H54 (cell line): ENCODE measurements at regions not wholly inside any gene's neighbourhood (a gene's known extent, or its start where the extent isn't known, plus 50 kb on each side); places are given as distances from the start of the nearest gene placed in this dataset.
"Not testable (repeated sequence)": the region's sequence is repeated elsewhere in the genome, so short reads cannot be mapped to it uniquely, and the experiment has no call there.

Experiments used
- DNase-seq: peaks from one replicate; pipeline ENCODE4 v3.0.0; 2011; ENCODE audit warnings: low spot score, mixed read lengths; ENCODE audit not compliant: insufficient read length
- FAIRE-seq: peaks from 3 replicates; lab custom pipeline; 2011; peaks lifted over from hg19 to GRCh38; lab: Jason Lieb, UNC
- POLR2A ChIP-seq: IDR thresholded peaks from 2 replicates; pipeline ENCODE4 v1.6.1; 2011; ENCODE audit warnings: low read depth, mild to moderate bottlenecking, low read length

DNA sequence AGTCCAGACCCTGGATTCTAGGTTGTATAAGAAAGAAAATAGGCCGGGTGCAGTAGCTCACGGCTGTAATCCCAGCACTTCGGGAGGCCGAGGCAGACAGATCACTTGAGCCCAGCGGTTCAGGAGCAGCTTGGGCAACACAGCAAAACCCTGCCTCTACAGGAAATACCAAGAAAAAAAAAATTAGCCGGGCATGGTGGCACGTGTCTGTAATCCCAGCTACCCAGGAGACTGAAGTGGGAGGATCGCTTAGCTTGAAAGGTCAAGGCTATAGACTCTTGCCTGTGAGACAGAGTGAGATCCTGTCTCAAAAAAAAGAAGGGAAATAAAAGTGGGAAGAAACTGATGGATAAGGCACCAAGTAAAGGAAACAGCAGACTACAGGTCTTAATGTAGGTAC, 287.9 kb upstream of the KLF14 start:
- DNase-seq (no peak), FAIRE-seq (no peak)
- no peak for TF ChIP-seq POLR2A

DNA sequence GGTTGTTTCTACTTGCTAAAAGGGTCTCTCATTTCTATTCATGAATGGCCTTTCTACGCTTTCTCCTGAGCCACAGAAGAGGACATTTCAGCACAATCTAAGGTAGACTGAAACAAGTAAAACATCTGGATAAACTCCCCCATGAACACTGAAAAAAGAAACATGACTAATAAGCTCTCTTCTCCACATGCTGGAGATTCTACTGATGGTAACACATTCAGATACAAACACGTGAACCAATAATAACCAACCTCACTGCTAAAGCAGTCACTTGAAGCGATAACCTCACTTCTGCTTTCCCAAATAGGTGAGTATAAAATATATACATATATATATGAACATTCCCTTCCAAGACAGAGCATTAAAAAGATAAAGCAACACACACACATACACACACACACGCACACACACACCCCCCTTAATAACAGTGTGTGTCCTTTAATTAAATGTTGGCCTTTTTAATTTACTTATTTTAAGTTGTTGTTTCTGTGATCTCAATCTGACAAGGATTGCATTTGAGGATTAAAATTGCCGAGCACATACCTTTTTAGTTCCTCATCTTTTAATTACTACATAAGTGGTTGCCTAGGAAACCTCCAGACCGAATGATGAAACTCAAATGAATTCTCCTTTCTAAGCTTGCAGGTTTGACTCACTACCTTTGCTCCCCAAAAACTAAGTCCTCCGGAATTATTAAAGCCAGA, 292.4 kb upstream of the KLF14 start:
- no peak for DNase-seq

DNA sequence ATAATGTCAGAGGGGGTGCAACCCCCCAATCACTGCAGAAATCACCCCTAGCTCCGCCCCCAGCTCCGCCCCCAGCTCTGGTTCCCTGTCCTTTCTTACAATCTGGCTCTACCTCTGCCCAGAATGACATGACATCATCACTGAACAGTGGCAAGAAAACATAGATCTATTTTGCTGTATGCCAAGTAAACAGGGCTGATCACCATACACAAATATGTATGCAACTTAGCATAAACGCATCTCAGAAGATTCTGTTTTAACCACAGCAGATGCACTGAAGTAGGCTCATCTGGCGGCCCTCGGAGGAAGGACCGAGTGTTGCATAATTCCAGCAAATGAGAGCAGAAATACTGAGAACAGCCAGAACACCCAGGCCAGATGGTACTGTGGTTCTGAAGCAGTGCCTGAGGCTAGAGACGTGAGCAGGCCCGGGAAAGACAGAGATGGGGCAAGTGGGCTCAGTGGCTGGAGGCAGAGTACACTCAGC, 293.3 kb upstream of the KLF14 start:
- TF ChIP-seq POLR2A: no peak
- FAIRE-seq (no peak), DNase-seq (no peak)

More for the DNA sequence above, 292.4 kb upstream of the KLF14 start:
- no peak for TF ChIP-seq POLR2A
- FAIRE-seq: no peak

DNA sequence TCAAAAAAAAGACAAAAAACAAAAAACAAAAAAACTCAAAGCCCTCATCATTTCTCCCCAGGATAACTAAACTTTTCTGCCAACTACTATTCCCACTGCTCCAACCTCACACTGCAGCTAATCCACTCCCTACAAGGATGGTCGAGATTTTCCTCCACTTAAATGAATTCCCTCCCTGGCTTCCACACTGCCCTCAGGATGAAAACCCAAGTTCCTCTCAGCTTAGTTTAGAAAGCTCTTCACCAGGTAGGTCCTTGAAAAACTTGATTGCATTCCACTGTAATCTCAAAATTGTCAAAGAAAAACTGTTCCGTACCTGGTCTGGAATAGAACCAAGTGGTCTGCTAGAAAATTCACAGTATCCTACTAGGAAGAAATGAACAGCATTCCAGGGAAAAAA, 294.3 kb upstream of the KLF14 start:
- no peak for TF ChIP-seq POLR2A
- FAIRE-seq (no peak), DNase-seq (no peak)

DNA sequence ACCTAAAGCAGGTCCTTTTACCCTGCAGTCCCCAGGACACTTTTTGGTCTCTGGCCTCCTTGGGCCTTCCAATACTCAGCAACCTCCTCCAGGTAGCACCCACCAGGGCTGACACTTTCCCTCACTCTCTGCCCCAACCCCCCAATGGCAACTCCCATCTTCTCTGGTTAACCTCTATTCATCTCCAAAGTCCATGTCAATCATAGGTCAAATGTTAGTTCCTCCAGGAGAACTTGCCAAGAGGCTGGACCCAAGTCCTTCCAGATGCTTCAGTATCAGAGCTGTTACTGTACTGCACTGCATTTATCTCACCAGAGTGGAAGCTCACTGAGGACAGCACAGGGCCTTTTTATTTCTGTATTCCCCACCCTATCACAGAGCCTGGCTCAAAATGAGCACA, 295.0 kb upstream of the KLF14 start:
- DNase-seq: no peak
- no peak for TF ChIP-seq POLR2A
- no peak for FAIRE-seq

DNA sequence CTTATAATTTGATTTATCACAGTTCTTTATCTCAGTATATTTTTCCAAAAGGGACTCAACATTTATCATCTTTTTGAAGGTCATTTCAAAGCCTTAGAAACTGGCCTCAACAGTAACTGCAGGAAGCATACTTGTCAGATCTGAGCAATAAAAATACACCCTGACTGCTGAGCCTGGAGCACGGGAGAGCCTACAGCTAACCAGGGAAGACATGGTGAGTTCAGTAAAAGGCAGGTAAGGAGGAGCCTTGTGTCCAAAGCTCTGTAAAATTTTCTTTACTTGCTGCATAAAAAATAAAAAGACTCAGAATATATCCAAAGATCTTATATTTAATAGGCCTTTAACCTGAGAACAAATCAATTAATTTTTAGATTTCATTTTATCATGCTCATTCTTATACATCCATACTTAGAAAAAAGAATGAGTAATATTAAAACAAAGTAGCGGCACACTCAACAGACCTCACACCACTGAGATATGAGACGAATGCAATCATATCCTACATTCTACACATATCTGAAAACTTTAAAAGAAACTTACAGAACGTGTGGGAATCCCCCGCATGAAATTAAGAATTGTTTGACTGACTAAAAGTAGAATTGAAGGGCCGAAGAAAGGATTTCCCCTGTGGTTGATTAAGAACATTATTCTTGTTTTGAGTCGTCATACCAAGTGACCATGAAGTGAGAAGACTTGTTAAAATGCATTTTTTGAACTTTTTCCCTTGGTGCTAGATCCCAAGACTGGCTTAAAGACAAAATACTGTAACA, 296.4 kb upstream of the MKLN1 start:
- no peak for TF ChIP-seq POLR2A
- FAIRE-seq: no peak
- DNase-seq: no peak

DNA sequence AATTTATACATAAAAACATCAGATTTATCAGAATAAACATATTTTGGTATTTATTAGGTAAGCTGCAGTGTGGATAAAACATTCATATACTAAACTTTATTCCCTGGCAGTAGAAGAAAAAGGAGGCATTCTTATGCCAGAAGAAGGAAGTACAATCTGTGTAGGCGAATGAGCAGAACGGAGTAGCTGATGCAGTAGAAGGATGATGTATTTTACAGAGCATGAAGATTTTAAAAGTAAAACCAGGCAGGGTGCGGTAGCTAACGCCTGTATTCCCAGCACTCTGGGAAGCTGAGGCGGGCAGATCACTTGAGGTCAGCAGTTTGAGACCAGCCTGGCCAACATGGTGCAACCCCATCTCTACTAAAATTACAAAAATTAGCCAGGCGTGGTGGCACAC, 294.9 kb upstream of the MKLN1 start:
- no peak for TF ChIP-seq POLR2A
- DNase-seq (no peak), FAIRE-seq (no peak)

DNA sequence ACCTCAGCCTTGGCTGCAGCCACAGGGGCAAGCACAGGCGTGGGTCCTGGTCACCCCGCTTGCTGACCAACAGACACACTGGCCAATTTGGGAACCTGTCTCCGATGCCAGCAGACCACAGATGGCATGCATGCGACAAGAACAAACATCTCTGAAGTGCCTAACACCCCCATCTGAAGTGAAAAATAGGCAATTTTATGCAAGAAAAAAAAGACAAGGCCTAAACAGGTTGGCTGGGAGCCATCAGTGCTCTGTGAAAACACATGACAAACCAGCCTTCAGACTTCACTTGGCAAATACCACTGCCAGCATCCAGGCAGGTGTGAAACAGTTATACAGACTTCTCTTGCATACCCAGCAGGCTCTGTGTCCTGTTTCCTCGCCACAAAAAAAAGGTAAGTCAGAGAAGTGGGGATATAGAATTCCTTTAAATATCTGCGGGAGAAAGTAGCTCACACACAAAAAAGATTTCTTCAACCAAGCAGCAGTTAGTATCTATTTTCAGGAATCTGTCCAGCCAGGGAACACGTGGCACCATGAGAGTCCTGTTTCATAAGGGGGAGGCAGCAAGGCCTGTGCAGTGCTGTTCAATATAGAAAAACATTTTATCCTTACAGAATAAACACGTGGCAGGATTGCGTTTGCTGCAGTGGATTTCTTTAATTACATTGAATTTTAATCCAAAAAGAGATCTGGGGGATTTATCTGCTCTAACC, 293.4 kb upstream of the MKLN1 start:
- DNase-seq (no peak), FAIRE-seq (no peak)
- TF ChIP-seq POLR2A: no peak

DNA sequence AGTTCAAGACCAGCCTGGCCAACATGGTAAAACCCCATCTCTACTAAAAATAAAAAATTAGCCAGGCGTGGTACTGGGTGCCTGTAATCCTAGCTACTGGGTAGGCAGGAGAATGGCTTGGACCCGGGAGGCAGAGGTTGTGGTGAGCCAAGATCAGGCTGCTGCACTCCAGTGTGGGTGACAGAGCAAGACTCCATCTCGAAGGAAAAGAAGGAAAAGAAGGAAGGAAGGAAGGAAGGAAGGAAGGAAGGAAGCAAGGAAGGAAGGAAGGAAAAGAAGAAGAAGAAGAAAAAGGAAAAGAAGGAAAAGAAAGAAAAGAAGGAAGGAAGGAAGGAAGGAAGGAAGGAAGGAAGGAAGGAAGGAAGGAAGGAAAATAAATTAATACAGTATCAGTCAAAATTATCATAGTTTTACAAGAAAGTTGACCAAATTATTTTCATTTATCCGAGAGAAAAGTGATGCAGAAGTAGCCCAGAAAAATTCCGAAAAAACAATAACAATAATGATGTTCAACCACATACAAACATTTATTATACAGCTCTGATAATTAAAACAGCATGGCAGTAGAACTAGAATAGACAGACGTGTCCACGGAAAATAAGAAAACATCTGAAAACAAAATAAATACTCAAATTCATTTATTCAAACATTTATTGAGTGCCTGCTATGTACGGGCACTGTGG, 292.4 kb upstream of the MKLN1 start:
- TF ChIP-seq POLR2A: no peak
- no peak for DNase-seq
- FAIRE-seq: no peak

DNA sequence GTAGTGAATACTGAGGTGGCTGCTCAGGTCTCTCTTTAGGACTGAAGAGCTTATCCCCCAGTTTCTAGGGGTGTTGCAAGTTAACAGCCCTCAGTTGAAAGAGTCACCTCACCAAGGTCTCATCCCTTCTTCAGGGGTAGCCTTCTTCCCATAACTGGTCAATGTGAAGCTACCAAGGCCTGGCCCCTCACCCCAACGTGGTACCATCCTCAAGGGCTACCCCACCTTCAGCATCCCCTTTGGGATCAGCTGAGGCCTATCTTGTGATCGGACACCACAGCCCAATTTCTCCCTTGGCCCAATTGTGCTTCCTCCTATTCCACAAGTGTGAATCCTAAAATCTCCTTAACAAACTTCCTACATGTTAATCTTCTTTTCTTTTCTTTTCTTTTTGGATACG, 289.5 kb upstream of the MKLN1 start:
- TF ChIP-seq POLR2A: no peak
- FAIRE-seq (no peak), DNase-seq (no peak)

DNA sequence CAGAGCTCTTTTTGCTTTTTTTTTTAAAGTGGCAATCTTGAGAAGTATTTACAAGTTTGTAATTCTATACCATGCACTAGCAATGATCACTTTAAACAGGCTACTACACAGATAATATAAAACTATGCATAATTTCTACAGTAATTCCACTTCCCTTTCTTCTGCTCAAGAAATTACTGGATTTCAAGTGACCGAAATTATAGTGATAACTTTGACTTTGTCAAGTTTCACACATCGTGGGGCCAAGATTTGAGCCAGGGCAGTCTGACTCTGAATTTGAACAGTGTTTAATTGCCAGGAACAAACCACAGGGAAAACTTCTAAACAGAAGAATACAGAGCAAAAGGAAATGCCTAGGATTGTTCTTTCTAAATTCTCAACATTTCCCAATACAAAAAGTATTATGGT, 288.3 kb upstream of the MKLN1 start:
- TF ChIP-seq POLR2A: no peak
- FAIRE-seq (peak; percentile 27), DNase-seq (no peak)

DNA sequence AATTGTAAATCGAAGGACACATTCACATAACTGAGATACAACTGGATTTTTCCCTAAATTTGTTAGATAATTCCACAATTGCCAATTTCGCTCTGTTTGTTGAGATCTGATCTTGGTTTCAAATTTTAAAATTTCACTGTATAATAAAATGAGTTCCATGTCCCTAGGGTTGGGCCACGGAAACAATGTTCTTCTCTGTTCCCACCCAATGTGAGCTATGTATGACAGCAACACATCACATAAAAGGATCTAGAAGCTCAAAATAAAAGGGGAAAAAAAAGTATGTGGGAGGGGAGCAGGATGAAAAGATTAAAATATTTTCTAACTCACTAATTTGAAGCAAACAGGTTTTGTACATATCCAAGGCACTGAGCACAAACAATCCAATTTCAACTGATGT, 287.8 kb upstream of the MKLN1 start:
- FAIRE-seq: no peak

DNA sequence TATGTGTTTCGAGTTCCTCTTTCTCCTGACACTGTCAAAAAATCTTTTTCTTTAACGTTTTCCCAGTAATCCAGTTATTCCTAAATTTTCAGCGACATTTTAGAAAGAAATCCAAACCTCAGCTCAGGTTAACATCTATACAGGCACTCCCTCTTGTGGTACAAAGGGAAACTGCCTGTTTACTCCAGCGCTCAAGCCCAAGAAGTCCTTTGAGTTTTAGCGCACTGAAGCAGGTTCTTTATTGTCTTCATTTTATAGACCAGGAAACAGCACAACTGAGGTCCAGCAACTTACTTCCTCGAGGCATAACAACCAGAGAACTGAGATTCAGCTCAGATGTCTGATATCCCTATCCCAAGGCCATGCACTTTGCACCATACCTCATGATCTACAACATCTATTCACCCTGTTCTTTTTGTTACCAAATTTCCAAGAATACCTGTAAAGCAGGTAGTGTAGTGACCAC, 287.2 kb upstream of the MKLN1 start:
- peak; percentile 23 for DNase-seq
- no peak for TF ChIP-seq POLR2A
- peak; percentile 98 for FAIRE-seq

More for the DNA sequence above, 287.8 kb upstream of the MKLN1 start:
- TF ChIP-seq POLR2A: no peak
- DNase-seq: no peak

DNA sequence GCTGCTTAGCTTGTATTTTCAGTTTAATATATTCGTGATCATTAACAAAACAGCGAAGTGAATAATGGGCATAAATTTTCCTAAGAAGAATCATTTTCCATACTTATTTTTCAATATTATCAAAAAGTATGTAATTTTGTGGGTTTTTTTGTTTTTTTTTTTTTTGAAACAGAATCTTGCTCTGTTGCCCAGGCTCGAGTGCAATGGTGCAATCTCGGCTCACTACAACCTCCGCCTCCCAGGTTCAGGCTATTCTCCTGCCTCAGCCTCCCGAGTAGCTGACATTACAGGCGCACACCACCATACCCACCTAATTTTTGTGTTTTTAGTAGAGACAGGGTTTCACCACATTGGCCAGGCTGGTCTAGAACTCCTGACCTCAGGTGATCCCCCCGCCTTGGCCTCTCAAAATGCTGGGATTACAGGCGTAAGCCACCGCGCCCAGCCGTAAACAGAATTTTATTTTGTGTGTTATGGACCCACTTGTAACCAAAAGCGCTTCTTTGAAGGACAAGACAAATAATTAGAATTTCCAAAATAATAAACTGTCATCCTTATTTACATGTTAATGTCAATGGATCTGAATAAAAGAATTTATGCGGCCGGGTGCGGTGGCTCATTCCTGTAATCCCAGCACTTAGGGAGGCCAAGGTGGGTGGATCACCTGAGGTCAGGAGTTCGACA, 286.5 kb upstream of the MKLN1 start:
- not testable (repeated sequence) for DNase-seq, FAIRE-seq
